Neural cell (in vitro differentiated cells): ENCODE measurements at regions not wholly inside any gene's neighbourhood (a gene's known extent, or its start where the extent isn't known, plus 50 kb on each side); places are given as distances from the start of the nearest gene placed in this dataset.

Experiments
- H2AFZ ChIP-seq: fragments of 200-600, 300-800 bp; sonication (generic), shearing (Covaris generic); 2 replicates; pipeline ENCODE4 v1.6.0; 2014; ENCODE audit warnings: low read depth, mild to moderate bottlenecking, antibody characterized with exemption, low read length, moderate library complexity
- H3F3A ChIP-seq: fragments of 200-600 bp; shearing (Covaris generic); 2 replicates; pipeline ENCODE4 v1.6.1; 2016; ENCODE audit warnings: mild to moderate bottlenecking, moderate library complexity, mixed read lengths, antibody characterized with exemption, low read length; ENCODE audit not compliant: insufficient read depth, poor library complexity, severe bottlenecking
- H3K27ac ChIP-seq: fragments of 200-600, 300-800 bp; sonication (generic), shearing (Covaris generic); 2 replicates; pipeline ENCODE4 v1.5.1; 2014; ENCODE audit warnings: mild to moderate bottlenecking, low read length, moderate library complexity
- H3K27me3 ChIP-seq: fragments of 300-800, 200-600 bp; sonication (generic), shearing (Covaris generic); 2 replicates; pipeline ENCODE4 v1.6.0; 2014; ENCODE audit warnings: mild to moderate bottlenecking, low read depth, low read length, moderate library complexity; ENCODE audit not compliant: insufficient read depth
- H3K36me3 ChIP-seq: fragments of 300-800, 200-600 bp; sonication (generic), shearing (Covaris generic); 2 replicates; pipeline ENCODE4 v1.5.1; 2014; ENCODE audit warnings: mild to moderate bottlenecking, antibody characterized with exemption, low read length, moderate library complexity; ENCODE audit not compliant: insufficient read depth
- H3K4me2 ChIP-seq: fragments of 300-800, 200-600 bp; sonication (generic), shearing (Covaris generic); 2 replicates; pipeline ENCODE4 v1.6.0; 2014; ENCODE audit warnings: mild to moderate bottlenecking, low read length
- H3K4me3 ChIP-seq: fragments of 300-800, 200-600 bp; sonication (generic), shearing (Covaris generic); 2 replicates; pipeline ENCODE4 v1.5.1; 2014; ENCODE audit warnings: mild to moderate bottlenecking, low read length, moderate library complexity
- H3K79me2 ChIP-seq: fragments of 200-600 bp; shearing (Covaris generic); replicated peaks from 2 replicates; pipeline ENCODE4 v1.6.0; 2014; ENCODE audit warnings: mild to moderate bottlenecking, low read length, moderate library complexity; ENCODE audit not compliant: insufficient read depth
- H3K9ac ChIP-seq: fragments of 300-800, 200-600 bp; sonication (generic), shearing (Covaris generic); 2 replicates; pipeline ENCODE4 v1.6.1; 2016; ENCODE audit warnings: mild to moderate bottlenecking, low read length, mixed read lengths
- H3K9me2 ChIP-seq: fragments of 200-600 bp; shearing (Covaris generic); 2 replicates; pipeline ENCODE4 v1.6.1; 2016; ENCODE audit warnings: mild to moderate bottlenecking, low read length, mixed read lengths; ENCODE audit not compliant: insufficient read depth
- H3K9me3 ChIP-seq: fragments of 200-600, 300-800 bp; sonication (generic), shearing (Covaris generic); 2 replicates; pipeline ENCODE4 v1.6.1; 2016; ENCODE audit warnings: mild to moderate bottlenecking, mixed run types, low read length, moderate library complexity, mixed read lengths
- H4K20me1 ChIP-seq: fragments of 200-600 bp; shearing (Covaris generic); 2 replicates; pipeline ENCODE4 v1.6.1; 2016; ENCODE audit warnings: mild to moderate bottlenecking, mixed run types; ENCODE audit not compliant: insufficient read depth
- EP300 ChIP-seq: fragments of 450-650 bp; conservative IDR thresholded peaks from 2 replicates; pipeline ENCODE4 v1.6.1; 2014; ENCODE audit warnings: antibody characterized with exemption, mild to moderate bottlenecking, moderate library complexity; ENCODE audit not compliant: poor library complexity, severe bottlenecking
- EZH2 ChIP-seq: fragments of 200-600, 300-800 bp; shearing (Covaris generic), sonication (generic); IDR thresholded peaks from 2 replicates; pipeline ENCODE4 v1.6.1; 2014; ENCODE audit warnings: antibody characterized with exemption, low read length, borderline replicate concordance, mild to moderate bottlenecking; ENCODE audit not compliant: insufficient read depth, poor library complexity, severe bottlenecking
- MXI1 ChIP-seq: fragments of 450-650 bp; conservative IDR thresholded peaks from 2 replicates; pipeline ENCODE4 v1.6.1; 2014; ENCODE audit warnings: antibody characterized with exemption, mild to moderate bottlenecking; ENCODE audit not compliant: poor library complexity, severe bottlenecking
- POLR2AphosphoS5 ChIP-seq: IDR thresholded peaks from 2 replicates; pipeline ENCODE4 v1.6.1; 2012
- RAD21 ChIP-seq: fragments of 450-650 bp; conservative IDR thresholded peaks from 2 replicates; pipeline ENCODE4 v1.6.1; 2014; ENCODE audit warnings: antibody characterized with exemption, mild to moderate bottlenecking, moderate library complexity
- SMC3 ChIP-seq: fragments of 450-650 bp; conservative IDR thresholded peaks from 2 replicates; pipeline ENCODE4 v1.6.1; 2014; ENCODE audit warnings: antibody characterized with exemption, mild to moderate bottlenecking, moderate library complexity; ENCODE audit not compliant: poor library complexity
- TAF1 ChIP-seq: IDR thresholded peaks from 2 replicates; pipeline ENCODE4 v1.6.1; 2012; ENCODE audit warnings: low read depth
- TF ChIP-seq, protein P1 (sequence below): IDR thresholded peaks from 2 replicates; pipeline ENCODE4 v1.6.1; 2012; ENCODE audit warnings: borderline replicate concordance
- TF ChIP-seq, protein P2 (sequence below): fragments of 450-650 bp; IDR thresholded peaks from 2 replicates; pipeline ENCODE4 v1.5.1; 2014; ENCODE audit warnings: antibody characterized with exemption, mild to moderate bottlenecking, moderate library complexity; ENCODE audit not compliant: poor library complexity, severe bottlenecking

DNA sequence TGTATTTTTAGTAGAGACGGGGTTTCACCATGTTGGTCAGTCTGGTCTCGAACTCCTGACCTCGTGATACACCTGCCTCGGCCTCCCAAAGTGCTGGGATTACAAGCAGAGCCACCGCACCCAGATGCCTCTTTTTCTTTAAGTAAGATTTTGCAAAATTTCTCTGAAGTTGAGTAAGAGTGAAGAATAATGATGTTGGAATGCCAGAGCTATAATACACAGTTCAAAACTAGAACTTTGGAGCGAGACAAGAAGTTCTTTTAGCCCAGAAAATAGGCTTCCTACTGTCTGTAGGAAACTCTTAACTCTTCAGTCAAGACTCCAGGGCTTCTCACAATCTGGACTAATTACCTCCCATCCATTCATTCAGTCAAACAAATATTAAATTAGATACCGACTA, 51.4 kb downstream of the MARCHF4 start:
- Histone ChIP-seq H4K20me1 (no peaks in the 10 kb centered on the region), H3F3A (no peaks in the 10 kb centered on the region), H3K36me3 (no peaks in the 10 kb centered on the region), H3K27ac (no peak overlapping the region), H3K9me3 (no peaks in the 10 kb centered on the region), H3K4me2 (no peak overlapping the region), H3K79me2 (no peaks in the 10 kb centered on the region), H3K27me3 (no peaks in the 10 kb centered on the region), H3K9ac (no peak overlapping the region), H3K4me3 (no peak overlapping the region), H3K9me2 (no peaks in the 10 kb centered on the region), H2AFZ (no peak overlapping the region)
- TF ChIP-seq TAF1 = no peak
- no peak for TF ChIP-seq EP300
- TF ChIP-seq, protein P1, sequence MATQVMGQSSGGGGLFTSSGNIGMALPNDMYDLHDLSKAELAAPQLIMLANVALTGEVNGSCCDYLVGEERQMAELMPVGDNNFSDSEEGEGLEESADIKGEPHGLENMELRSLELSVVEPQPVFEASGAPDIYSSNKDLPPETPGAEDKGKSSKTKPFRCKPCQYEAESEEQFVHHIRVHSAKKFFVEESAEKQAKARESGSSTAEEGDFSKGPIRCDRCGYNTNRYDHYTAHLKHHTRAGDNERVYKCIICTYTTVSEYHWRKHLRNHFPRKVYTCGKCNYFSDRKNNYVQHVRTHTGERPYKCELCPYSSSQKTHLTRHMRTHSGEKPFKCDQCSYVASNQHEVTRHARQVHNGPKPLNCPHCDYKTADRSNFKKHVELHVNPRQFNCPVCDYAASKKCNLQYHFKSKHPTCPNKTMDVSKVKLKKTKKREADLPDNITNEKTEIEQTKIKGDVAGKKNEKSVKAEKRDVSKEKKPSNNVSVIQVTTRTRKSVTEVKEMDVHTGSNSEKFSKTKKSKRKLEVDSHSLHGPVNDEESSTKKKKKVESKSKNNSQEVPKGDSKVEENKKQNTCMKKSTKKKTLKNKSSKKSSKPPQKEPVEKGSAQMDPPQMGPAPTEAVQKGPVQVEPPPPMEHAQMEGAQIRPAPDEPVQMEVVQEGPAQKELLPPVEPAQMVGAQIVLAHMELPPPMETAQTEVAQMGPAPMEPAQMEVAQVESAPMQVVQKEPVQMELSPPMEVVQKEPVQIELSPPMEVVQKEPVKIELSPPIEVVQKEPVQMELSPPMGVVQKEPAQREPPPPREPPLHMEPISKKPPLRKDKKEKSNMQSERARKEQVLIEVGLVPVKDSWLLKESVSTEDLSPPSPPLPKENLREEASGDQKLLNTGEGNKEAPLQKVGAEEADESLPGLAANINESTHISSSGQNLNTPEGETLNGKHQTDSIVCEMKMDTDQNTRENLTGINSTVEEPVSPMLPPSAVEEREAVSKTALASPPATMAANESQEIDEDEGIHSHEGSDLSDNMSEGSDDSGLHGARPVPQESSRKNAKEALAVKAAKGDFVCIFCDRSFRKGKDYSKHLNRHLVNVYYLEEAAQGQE = no peak
- TF ChIP-seq MXI1 = no peak
- TF ChIP-seq POLR2AphosphoS5 = no peak
- no peak for TF ChIP-seq EZH2
- no peak for TF ChIP-seq SMC3
- TF ChIP-seq RAD21 = no peak
- TF ChIP-seq, protein P2, sequence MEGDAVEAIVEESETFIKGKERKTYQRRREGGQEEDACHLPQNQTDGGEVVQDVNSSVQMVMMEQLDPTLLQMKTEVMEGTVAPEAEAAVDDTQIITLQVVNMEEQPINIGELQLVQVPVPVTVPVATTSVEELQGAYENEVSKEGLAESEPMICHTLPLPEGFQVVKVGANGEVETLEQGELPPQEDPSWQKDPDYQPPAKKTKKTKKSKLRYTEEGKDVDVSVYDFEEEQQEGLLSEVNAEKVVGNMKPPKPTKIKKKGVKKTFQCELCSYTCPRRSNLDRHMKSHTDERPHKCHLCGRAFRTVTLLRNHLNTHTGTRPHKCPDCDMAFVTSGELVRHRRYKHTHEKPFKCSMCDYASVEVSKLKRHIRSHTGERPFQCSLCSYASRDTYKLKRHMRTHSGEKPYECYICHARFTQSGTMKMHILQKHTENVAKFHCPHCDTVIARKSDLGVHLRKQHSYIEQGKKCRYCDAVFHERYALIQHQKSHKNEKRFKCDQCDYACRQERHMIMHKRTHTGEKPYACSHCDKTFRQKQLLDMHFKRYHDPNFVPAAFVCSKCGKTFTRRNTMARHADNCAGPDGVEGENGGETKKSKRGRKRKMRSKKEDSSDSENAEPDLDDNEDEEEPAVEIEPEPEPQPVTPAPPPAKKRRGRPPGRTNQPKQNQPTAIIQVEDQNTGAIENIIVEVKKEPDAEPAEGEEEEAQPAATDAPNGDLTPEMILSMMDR = no peak

DNA sequence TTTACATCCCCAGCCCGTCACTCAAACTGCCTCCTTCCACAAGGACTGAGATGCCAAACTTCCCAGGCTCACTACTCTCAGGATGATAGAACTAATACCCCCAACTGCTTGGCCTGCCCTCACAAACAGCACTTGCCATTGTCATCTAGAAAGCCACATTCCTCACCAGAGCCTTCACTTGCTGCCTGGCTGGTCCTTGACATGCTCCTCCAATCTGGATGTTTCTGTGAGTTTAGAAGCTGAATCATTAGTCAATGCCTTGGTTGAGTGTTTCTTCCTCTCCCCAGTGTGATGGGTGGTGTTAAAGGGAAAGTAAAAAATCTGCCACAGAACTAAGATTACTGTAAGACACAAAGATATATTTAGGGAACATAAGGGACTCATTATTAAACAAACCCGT, 52.5 kb downstream of the MARCHF4 start:
- Histone ChIP-seq H3K9me3 (no peaks in the 10 kb centered on the region), H4K20me1 (no peaks in the 10 kb centered on the region), H3K9ac (no peak overlapping the region), H3K27ac (no peak overlapping the region), H3K4me3 (no peak overlapping the region), H3K27me3 (no peaks in the 10 kb centered on the region), H2AFZ (no peak overlapping the region), H3K9me2 (no peaks in the 10 kb centered on the region), H3K36me3 (no peaks in the 10 kb centered on the region), H3F3A (no peaks in the 10 kb centered on the region), H3K4me2 (no peak overlapping the region), H3K79me2 (no peaks in the 10 kb centered on the region)
- TF ChIP-seq EP300 = no peak
- TF ChIP-seq RAD21 = no peak

DNA sequence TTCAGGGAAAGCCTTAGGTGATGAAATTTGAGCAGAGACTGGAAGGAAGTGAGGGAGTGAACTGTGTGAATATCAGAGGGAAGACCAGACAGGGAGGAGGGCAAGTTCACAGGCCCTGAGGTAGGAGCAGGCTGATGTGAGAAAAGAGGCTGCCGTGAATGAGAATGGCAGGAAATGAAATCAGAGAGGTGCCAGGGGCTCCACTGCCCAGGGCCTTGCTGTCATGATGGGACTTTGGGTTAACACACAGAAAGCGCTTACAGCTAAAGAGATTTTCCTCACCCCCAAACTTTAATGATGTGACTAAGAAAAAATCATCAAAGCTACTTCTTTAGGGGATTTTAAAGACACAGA, 53.8 kb downstream of the MARCHF4 start:
- Histone ChIP-seq H3K27me3 (no peaks in the 10 kb centered on the region), H3K4me3 (no peak overlapping the region), H3K4me2 (no peak overlapping the region), H3K27ac (no peak overlapping the region), H3K36me3 (no peaks in the 10 kb centered on the region), H3F3A (no peaks in the 10 kb centered on the region), H3K9me3 (no peaks in the 10 kb centered on the region), H3K9ac (no peak overlapping the region), H2AFZ (no peak overlapping the region), H4K20me1 (no peaks in the 10 kb centered on the region), H3K9me2 (no peaks in the 10 kb centered on the region), H3K79me2 (no peaks in the 10 kb centered on the region)
- TF ChIP-seq, protein P1 = no peak
- TF ChIP-seq TAF1 = no peak
- TF ChIP-seq, protein P2 = no peak
- no peak for TF ChIP-seq SMC3
- no peak for TF ChIP-seq POLR2AphosphoS5
- TF ChIP-seq MXI1 = no peak
- TF ChIP-seq RAD21 = no peak
